ENCODE measurements at regions not wholly inside any gene's neighbourhood (a gene's known extent, or its start where the extent isn't known, plus 50 kb on each side); places are given as distances from the start of the nearest gene placed in this dataset.

DNA sequence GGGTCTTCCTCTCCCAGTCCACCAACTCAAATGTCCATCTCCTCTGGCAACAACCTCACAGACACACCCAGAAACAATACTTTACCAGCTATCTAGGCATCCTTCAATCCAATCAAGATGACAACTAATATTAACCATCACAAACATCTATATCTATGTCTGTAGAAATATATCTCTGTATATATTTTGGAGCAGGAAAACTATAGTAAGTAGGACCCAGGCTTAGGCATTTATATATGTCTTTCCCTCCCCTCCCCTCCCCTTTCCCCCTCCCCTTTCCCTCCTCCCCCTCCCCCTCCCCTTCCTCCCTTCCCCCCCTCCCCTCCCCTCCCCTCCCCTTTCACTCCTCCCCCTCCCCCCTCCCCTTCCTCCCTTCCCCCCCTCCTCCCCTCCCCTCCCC lies 210.5 kb downstream of the RNF144A start:
- TF ChIP-seq CTCF (IDR thresholded peaks at IDR 0.05 in 2 of 3, conservative IDR thresholded peaks at IDR 0.05 in 1 of 3; ENCODE audit: borderline replicate concordance in 1 of 3, insufficient read depth in 1 of 3, low read depth in 2 of 3, low read length in 2 of 3) = no peak
- TF ChIP-seq EZH2 (IDR thresholded peaks at IDR 0.05) = no peak
- TF ChIP-seq POLR2AphosphoS5 (IDR thresholded peaks at IDR 0.05; ENCODE audit: low read depth, low read length) = no peak
